ENCODE measurements at regions not wholly inside any gene's neighbourhood (a gene's known extent, or its start where the extent isn't known, plus 50 kb on each side); places are given as distances from the start of the nearest gene placed in this dataset.

DNA sequence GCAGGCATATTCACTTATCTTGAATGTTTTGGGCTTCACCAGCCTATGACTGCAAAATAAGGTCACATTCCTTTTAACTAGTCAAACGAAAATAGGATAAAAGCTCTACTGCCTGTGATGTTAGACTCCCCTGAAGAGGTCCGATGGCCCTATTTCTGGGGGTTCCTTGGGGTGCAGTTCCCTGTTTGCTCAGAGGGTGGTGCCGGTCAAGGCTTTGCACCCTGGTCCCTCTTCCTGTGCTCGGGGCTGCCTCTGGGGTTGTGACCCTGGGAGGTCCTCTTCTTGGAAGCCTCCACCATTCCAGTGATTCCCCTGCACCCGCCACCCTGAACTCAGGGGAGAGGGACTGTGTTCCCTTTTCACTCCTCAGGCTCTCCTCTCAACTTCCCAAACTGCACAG, 86.7 kb upstream of the ANKRD34C start:
- no peaks in the 10 kb centered on the region for H3K4me1 ChIP-seq (replicated peaks; ENCODE audit: insufficient read depth)
- no TSS peak for BruUV-seq (replicated peaks)
- ChIA-PET CTCF (no interaction called here), POLR2A (ENCODE audit: unreplicated experiment) (interaction anchor here (0.6 kb wide), 1 partner anchor 11 kb away, joined by 6 read pairs; no protein-coding TSS in a partner anchor)
- H3K27me3 ChIP-seq (ENCODE audit: insufficient read depth, low read depth): peaks cover 15% of the 10 kb centered on the region
- no peak for DNase-seq
- H4K20me1 ChIP-seq (ENCODE audit: insufficient read depth): no peaks in the 10 kb centered on the region
- no peak for TF ChIP-seq CTCF (conservative IDR thresholded peaks at IDR 0.05)
- TF ChIP-seq EZH2 (IDR thresholded peaks at IDR 0.05; ENCODE audit: low read depth): no peak
- intact Hi-C loops (cut with micrococcal nuclease; ENCODE audit: unreplicated experiment): no loop called here
- H3K4me2 ChIP-seq: no peak overlapping the region
- H3K79me2 ChIP-seq (ENCODE audit: low read depth): no peaks in the 10 kb centered on the region
- H3F3A ChIP-seq (ENCODE audit: insufficient read depth, low read depth): no peaks in the 10 kb centered on the region
- H2AFZ ChIP-seq: no peak overlapping the region
- no peaks in the 10 kb centered on the region for H3K9me3 ChIP-seq (ENCODE audit: insufficient read depth, low read depth)
- H3K36me3 ChIP-seq (ENCODE audit: low read depth): no peaks in the 10 kb centered on the region
- H3K9me2 ChIP-seq (ENCODE audit: insufficient read depth): no peaks in the 10 kb centered on the region
- H3K4me3 ChIP-seq: no peak overlapping the region
- H3K27ac ChIP-seq: no peak overlapping the region

DNA sequence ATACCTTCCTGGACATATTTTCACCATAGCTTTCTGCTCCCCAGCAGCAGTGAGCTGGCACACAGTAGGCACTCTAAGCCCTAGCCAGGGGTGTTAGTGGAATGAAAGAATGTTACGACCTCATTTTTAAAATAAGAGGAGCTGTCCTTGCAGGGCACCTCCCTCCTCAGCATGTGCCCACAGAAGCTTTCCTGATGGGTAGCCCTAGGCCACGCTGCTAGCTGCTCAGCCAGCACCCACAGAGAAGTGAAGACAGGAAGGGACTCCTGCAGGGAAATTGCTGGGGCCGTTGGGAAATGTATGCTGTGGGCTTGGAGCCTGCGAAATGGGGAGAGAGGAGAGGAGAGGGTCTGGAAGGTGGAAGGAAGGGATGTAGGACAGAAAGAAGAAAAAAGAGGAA, 87.3 kb upstream of the ANKRD34C start:
- Histone ChIP-seq H3K27ac (no peak overlapping the region), H2AFZ (no peak overlapping the region), H3K4me1 (replicated peaks; ENCODE audit: insufficient read depth) (no peaks in the 10 kb centered on the region), H3K4me2 (no peak overlapping the region), H4K20me1 (ENCODE audit: insufficient read depth) (no peaks in the 10 kb centered on the region), H3K9me3 (ENCODE audit: insufficient read depth, low read depth) (no peaks in the 10 kb centered on the region), H3K9me2 (ENCODE audit: insufficient read depth) (no peaks in the 10 kb centered on the region), H3K4me3 (no peak overlapping the region), H3K27me3 (ENCODE audit: insufficient read depth, low read depth) (peaks cover 15% of the 10 kb centered on the region), H3F3A (ENCODE audit: insufficient read depth, low read depth) (no peaks in the 10 kb centered on the region), H3K36me3 (ENCODE audit: low read depth) (no peaks in the 10 kb centered on the region), H3K79me2 (ENCODE audit: low read depth) (no peaks in the 10 kb centered on the region)
- ChIA-PET CTCF (no interaction called here), POLR2A (ENCODE audit: unreplicated experiment) (interaction anchor here (0.6 kb wide), 1 partner anchor 10 kb away, joined by 6 read pairs; no protein-coding TSS in a partner anchor)
- no peak for DNase-seq
- intact Hi-C loops (cut with micrococcal nuclease; ENCODE audit: unreplicated experiment): no loop called here
- TF ChIP-seq EZH2 (IDR thresholded peaks at IDR 0.05; ENCODE audit: low read depth): no peak
- TF ChIP-seq CTCF (conservative IDR thresholded peaks at IDR 0.05): no peak
- no TSS peak for BruUV-seq (replicated peaks)

GRCh38 chr15:79194386-79194785, 88.1 kb upstream of the ANKRD34C start:
- no peaks in the 10 kb centered on the region for H4K20me1 ChIP-seq (ENCODE audit: insufficient read depth)
- BruUV-seq (replicated peaks): no TSS peak
- H3K4me1 ChIP-seq (replicated peaks; ENCODE audit: insufficient read depth): no peaks in the 10 kb centered on the region
- ChIA-PET CTCF (no interaction called here), POLR2A (ENCODE audit: unreplicated experiment) (no interaction called here)
- peaks cover 15% of the 10 kb centered on the region for H3K27me3 ChIP-seq (ENCODE audit: insufficient read depth, low read depth)
- no peak overlapping the region for H3K27ac ChIP-seq
- H3K79me2 ChIP-seq (ENCODE audit: low read depth): no peaks in the 10 kb centered on the region
- no peaks in the 10 kb centered on the region for H3F3A ChIP-seq (ENCODE audit: insufficient read depth, low read depth)
- no peak overlapping the region for H3K4me3 ChIP-seq
- H3K4me2 ChIP-seq: no peak overlapping the region
- no peak for DNase-seq
- TF ChIP-seq EZH2 (IDR thresholded peaks at IDR 0.05; ENCODE audit: low read depth) (no peak), CTCF (conservative IDR thresholded peaks at IDR 0.05) (no peak)
- H3K9me3 ChIP-seq (ENCODE audit: insufficient read depth, low read depth): no peaks in the 10 kb centered on the region
- H2AFZ ChIP-seq: no peak overlapping the region
- H3K9me2 ChIP-seq (ENCODE audit: insufficient read depth): no peaks in the 10 kb centered on the region
- intact Hi-C loops (cut with micrococcal nuclease; ENCODE audit: unreplicated experiment): no loop called here
- H3K36me3 ChIP-seq (ENCODE audit: low read depth): no peaks in the 10 kb centered on the region
